Prostate gland (tissue), 2 donors: ENCODE measurements at regions not wholly inside any gene's neighbourhood (a gene's known extent, or its start where the extent isn't known, plus 50 kb on each side); places are given as distances from the start of the nearest gene placed in this dataset.

Source experiments
- POLR2A ChIP-seq: fragments of 450-650 bp; IDR thresholded peaks from one replicate; pipeline ENCODE4 v1.6.1; 2016; ENCODE audit warnings: antibody characterized with exemption, mild to moderate bottlenecking
- POLR2AphosphoS5 ChIP-seq: sonication (generic); formaldehyde crosslinking; IDR thresholded peaks from one replicate; pipeline ENCODE4 v1.6.1; 2017; ENCODE audit warnings: antibody characterized with exemption
- TF ChIP-seq, protein P1 (sequence below), 4 experiments: fragments of 200-600 bp in 2 of 4; fragments of 450-650 bp in 2 of 4; sonication (generic) in 2 of 4; IDR thresholded peaks; 1 replicate in 3 of 4; 2 replicates in 1 of 4; pipeline ENCODE4 v1.5.1; 2016 to 2019; ENCODE audit warnings: antibody characterized with exemption in 4 of 4, mild to moderate bottlenecking in 2 of 4, moderate library complexity in 2 of 4

DNA sequence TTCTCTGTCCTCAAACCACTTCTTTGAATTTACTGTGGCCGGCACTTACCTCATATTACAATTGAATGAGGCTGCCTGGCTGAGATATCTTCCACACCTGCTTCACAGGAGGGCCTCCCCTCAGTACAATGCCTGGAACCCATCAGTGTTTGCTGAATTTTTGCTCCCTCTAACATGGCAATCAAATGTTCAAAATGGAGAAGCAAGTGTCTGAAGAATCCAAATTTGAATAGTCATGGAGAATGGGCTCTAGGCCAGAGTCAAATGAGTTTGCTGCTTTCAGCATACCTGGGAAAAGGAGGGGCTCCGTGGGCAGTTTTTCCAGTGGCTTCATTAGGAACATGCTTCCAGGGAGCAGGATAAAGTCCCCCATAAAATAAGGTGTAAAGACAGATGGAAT, 564.8 kb downstream of the UTRN start:
- TF ChIP-seq, protein P1, sequence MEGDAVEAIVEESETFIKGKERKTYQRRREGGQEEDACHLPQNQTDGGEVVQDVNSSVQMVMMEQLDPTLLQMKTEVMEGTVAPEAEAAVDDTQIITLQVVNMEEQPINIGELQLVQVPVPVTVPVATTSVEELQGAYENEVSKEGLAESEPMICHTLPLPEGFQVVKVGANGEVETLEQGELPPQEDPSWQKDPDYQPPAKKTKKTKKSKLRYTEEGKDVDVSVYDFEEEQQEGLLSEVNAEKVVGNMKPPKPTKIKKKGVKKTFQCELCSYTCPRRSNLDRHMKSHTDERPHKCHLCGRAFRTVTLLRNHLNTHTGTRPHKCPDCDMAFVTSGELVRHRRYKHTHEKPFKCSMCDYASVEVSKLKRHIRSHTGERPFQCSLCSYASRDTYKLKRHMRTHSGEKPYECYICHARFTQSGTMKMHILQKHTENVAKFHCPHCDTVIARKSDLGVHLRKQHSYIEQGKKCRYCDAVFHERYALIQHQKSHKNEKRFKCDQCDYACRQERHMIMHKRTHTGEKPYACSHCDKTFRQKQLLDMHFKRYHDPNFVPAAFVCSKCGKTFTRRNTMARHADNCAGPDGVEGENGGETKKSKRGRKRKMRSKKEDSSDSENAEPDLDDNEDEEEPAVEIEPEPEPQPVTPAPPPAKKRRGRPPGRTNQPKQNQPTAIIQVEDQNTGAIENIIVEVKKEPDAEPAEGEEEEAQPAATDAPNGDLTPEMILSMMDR (IDR thresholded peaks at IDR 0.05) = no peak
- TF ChIP-seq POLR2AphosphoS5 (no peak), POLR2A (no peak)
